GM21825 (cell line): ENCODE measurements at regions not wholly inside any gene's neighbourhood (a gene's known extent, or its start where the extent isn't known, plus 50 kb on each side); places are given as distances from the start of the nearest gene placed in this dataset.
"Not testable (repeated sequence)": the region's sequence is repeated elsewhere in the genome, so short reads cannot be mapped to it uniquely, and the experiment has no call there.

Source experiments
- ATAC-seq: cut with Tn5 transposase; IDR thresholded peaks from one replicate; pipeline ENCODE4 v1.9.1; 2021; ENCODE audit warnings: mild to moderate bottlenecking, moderate library complexity; ENCODE audit not compliant: unreplicated experiment

DNA sequence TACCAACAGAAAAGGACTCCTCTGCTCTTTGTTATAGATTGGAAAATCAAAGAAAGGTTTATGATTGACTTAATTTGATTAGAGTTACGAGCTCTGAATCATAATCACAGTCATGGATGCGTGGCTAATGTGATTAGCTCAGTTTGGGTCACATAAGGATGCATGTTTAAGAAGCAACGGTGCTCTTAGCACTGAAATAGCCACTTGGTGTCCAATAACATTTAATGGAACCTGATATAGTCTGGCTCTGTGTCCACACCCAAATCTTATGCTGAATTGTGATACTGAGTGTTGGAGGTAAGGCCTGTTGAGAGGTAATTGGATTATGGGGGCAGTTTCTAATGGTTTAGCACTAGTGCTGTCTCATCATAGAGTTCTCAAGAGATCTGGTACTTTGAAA is 501.6 kb downstream of the SLC6A15 start:
- no peak for ATAC-seq

- ATAC-seq, result no peak
Observed at GRCh38 chr12:84408936-84409335, 503.7 kb downstream of the SLC6A15 start.

DNA sequence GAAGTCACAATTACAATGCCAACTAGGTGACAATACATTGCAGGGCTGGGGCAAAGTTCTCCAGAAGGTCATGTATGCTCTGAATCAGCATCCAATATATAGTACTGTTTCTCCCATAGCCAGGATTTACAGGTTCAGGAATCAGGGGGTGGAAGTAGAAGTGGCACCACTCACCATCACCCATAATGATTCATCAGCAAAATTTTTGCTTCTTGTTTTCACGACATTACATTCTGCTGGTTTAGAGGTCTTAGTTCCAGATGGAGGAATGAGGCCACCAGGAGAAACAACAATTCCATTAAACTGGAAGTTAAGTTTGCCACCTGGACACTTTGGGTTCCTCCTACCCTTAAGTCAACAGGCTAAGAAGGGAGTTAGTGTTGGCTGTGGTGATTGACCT is 505.9 kb downstream of the SLC6A15 start:
- not testable (repeated sequence) for ATAC-seq

GRCh38 chr12:84397846-84398245 is 514.8 kb downstream of the SLC6A15 start:
- no peak for ATAC-seq

DNA sequence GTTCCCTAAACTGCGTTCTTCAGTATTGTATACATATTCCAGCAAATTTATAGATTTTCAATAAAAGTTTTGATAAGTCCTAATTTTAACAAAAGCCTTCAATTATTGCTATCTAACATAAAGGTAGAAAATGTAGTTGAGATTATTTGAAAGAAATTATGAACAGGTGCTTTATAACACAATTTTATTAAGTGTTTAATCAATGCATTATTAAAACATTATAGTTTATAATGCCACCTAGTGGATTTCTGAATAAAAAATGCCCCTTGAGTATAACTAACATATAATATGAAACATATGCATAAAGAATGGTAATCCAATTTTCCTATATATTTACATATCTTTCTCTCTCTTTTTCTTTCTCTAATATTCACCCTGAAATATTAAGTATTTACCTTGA is 515.3 kb downstream of the SLC6A15 start:
- no peak for ATAC-seq

DNA sequence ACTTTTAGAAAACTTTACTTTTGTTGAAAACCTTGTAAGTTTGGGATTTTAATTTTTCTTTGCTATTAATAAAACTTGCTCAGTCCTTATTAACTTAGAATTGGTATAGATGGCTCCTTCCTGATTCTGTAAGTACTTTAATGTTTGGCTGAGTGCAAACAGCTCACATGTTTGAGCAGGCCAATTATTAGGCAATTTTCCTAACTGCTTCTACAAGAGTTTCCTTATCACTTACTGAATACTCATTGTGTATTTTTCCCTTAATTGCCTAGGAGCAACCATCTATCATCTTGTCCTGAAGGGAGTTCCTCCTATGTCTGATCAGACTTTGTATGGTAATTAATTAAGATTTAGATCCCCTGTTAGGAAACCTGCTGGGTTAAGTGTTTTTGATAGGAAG is 521.4 kb downstream of the SLC6A15 start:
- ATAC-seq, result not testable (repeated sequence)

GRCh38 chr12:84384384-84384783 is 528.2 kb downstream of the SLC6A15 start:
- ATAC-seq, result no peak

GRCh38 chr12:84382486-84382885 is 530.1 kb downstream of the SLC6A15 start:
- ATAC-seq, result not testable (repeated sequence)

- ATAC-seq, result no peak
Observed at GRCh38 chr12:84376320-84376719, 536.3 kb downstream of the SLC6A15 start.

- no peak for ATAC-seq
Observed at GRCh38 chr12:84375449-84376170, 537.0 kb downstream of the SLC6A15 start.

- ATAC-seq, result no peak
Observed at GRCh38 chr12:84362552-84362897, 550.1 kb downstream of the SLC6A15 start.

DNA sequence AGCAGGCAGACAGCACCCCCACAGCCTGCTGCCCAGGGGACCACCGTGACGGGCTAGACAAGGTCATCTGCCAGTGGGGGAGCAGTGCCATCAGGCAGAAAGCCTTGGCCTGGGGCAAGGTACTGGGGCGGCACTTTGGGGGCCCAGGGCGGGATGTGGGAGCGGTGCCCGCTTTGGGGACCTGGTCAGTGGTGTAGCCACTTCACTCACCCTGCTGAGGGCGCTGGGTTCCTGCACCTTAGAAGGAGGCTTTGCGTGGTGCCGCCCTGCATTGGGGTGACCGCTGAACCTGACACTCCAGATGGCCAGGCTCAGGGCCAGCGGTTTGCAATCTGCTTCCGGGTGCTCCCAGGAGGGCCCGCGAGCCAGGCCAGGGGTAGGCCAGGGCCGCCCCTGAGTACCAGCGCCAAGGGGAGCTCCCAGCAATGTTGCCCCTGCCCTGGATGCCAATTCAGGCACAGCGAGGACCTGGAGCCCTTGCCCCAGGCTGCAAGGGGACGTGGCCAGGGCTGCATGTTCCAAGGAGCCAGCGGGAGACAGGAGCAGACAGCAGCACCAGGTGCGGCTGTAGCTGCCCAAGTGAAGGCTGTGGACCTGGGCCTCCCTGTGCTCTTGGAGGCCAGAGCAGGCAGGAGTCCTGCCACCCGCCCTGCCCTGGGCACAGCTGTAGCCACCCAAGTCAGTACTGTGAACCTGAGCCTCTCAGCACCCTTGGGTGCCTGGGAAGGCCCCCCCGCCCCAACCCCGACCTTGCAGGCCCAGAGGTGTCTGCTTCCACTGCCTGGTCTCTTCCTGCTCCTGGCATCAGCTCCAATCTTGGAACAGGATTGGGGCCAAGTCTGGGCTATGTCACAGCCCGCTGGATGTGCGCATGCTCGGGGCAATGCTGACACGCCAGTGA is 550.7 kb downstream of the SLC6A15 start:
- no peak for ATAC-seq

DNA sequence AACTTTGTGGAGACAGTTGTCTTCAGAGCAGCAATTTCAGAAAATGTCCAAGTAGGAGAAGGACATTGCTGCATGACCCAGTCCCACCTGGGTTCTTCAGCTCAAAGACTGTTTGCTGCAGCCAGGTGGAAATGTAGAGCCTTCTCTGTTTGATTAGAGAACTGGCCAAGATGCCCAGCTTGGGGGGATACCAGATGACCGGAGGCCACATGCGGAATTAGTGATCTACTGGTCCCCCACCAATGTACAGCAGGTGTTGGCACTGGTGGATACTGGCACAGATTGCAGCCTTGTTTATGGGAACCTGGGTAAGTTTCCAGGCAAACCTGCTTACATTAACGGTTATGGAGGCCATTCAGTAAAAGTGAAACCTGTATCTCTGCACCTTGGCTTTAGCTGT is 555.3 kb downstream of the SLC6A15 start:
- ATAC-seq, result no peak

DNA sequence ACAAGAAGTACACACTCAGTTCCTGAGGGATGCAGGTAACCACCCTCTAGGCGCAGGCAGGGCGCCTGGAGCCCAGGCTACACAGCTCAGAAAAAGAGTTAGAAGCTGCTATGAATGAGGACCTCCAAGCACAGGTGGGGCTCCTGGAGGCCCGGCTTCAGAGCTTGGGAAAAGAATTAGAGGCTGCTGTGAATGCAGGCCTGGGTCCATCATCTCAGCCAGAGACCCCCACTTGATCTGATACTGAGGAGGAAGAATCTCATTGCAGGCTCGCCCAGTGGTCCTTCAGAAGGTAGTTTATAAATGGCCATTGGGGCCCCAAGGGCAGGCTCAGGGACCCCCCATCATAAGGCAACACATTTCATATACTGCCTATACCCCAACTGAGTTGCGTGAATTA is 556.4 kb downstream of the SLC6A15 start:
- no peak for ATAC-seq

GRCh38 chr12:84355561-84355960 is 557.0 kb downstream of the SLC6A15 start:
- ATAC-seq, result no peak

DNA sequence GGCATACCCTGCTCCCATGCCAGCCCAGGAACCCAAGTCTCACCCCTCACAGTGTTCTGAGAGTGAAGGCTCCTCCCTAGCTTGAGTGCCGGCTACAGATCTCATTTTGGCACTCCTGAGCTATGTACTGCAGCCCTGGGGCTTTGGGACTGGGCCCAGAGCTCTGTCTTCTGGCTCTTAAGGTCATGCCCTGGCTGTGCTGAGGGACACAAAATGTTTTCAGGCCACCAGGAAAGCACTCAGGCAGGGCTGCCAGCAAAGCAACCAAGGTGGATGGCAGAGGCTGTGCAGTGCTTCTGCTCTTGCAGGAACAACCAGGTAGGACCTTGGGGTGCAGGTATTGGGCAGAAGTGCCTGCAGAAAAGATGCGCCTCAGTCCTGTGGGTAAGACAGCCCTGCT is 564.0 kb downstream of the SLC6A15 start:
- no peak for ATAC-seq

DNA sequence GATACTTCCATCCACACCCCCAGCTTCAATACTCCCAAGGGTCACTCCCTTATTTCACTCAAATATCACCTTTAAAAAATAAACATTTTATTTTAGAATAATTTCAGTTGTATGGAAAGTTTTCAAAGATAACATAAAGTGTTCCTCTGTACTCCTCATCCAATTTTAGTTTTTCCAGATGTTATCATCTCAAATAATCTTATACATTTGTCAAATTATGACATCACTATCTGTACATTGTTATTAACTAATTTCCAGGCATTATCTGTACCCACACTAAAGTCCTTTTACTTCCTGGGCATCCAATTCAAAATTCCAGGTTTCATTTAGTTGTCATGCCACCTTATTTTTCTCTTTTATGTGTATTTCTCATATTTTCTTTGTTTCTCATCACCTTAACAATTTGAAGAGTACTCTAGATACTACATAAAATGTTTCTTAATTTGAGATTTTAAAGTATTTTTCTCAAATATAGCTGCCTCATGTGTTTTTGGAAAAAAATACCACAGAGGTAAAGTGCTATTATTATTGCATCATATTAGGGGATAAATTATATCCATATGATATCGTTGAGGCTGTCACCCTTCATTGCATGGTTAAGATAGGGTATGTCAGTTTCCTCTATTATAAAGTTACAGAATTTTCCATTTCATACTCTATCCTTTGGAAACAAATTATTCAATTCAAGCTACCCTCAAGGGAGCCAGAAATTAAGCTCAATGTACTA is 571.0 kb downstream of the SLC6A15 start:
- ATAC-seq, result no peak

DNA sequence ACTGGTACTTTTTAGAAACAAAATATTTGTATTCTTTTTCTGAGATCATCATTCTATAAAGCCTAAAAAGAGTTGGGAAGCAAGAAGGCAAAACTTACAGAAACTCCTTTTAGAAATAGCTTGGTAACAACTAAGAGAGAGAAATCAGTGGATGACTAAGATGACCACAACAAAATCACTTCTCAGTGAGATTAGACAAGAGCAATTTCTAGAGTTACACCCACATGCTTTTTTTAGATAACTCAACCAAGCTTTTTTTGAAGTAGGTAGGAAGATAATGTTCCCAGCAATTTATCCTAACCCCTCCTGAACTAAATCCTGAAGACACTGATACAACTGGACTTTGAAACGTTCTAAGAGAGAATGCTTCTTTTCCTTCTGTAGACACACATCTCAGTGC is 576.4 kb downstream of the SLC6A15 start:
- ATAC-seq, result no peak

DNA sequence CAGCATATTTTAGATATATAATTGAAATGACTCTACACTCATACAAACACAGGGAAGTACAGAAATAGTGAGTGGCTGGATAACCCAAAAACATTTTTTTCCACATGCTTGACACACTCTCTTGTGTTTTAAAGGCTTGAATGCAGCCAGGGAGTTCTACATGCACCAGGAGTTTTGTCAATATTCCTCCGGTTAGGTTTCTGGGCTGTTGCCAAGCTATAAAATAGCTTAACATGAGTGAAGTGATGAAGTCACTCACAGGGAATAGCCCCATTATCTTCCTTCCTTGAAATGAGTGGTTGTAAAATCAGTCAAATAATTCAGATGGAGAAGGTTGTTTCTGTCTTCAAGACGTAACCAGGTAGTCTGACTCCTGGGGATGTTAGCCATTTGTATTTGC is 582.7 kb downstream of the SLC6A15 start:
- no peak for ATAC-seq

DNA sequence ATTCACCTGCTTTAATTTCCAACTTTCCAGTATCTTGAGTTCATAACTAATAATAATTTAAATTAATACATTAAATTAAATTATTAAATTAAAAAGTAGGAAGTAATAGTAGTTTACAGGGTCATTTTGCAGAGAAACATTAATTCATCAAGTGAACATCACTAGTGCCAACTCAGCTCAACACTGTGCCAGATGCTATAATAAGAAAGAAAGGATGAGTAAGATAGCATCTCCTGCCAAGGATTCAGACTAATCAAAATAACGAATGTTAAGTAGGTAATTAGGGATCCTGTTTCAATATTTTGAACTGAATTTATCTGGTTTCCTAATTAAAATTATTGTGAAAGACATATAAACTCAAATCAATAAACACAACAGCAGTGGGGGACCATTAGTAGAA is 596.7 kb downstream of the SLC6A15 start:
- ATAC-seq, result no peak

GRCh38 chr12:84313323-84313675 is 599.3 kb downstream of the SLC6A15 start:
- no peak for ATAC-seq

DNA sequence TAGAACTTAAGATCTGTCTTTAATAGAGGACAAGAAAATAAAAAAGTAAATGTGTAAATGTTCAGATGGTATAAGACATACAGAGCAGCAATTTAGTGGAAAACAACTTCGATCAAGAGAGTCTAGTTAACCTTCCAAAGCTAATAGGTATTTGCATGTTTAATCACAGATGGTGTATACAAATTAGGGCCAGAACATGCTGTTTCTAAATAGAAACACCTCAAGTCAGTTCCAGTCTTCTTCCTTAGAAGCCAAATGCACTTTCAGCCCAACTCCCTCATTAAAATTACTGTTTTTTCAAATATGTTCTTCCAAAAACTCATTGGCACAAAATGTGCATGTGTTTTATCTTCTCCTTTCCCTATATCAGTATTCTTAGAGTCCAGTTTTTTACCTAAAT is 604.4 kb downstream of the SLC6A15 start:
- ATAC-seq, result no peak
